ENCODE measurements at regions not wholly inside any gene's neighbourhood (a gene's known extent, or its start where the extent isn't known, plus 50 kb on each side); places are given as distances from the start of the nearest gene placed in this dataset.
"Not testable (repeated sequence)": the region's sequence is repeated elsewhere in the genome, so short reads cannot be mapped to it uniquely, and the experiment has no call there.

DNA sequence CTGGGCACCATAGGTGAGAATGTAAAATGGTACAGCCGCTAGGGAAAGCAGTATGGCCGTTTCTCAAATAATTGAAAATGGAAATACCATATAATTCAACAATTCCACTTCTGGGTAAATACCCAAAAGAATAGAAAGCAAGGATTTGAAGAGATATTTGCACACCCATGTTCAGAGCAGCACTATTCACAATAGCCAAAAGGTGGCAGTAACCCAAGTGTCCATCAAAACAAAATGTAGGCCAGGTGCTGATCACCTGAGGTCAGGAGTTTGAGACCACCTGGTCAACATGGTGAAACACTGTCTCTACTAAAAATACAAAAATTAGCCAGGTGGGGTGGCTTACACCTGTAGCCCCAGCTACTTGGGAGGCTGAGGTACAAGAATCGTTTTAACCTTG, 62.1 kb downstream of the OLIG1 start:
- H3K4me1 ChIP-seq (ENCODE audit: control insufficient read depth in 1 of 2, insufficient read depth in 2 of 2, low read length in 2 of 2), result peaks cover 0 to 3% of the 10 kb centered on the region in 2 donors
- H3K27me3 ChIP-seq (ENCODE audit: control insufficient read depth in 1 of 2, insufficient read depth in 2 of 2, low read length in 2 of 2), result peaks cover 27% of the 10 kb centered on the region in 2 donors
- no peak overlapping the region for H3K9ac ChIP-seq (ENCODE audit: low read depth in 1 of 2, low read length in 2 of 2)
- H3K27ac ChIP-seq (ENCODE audit: low read depth, low read length), result no peak overlapping the region
- H3K36me3 ChIP-seq (ENCODE audit: control insufficient read depth in 1 of 2, insufficient read depth in 2 of 2, low read length in 2 of 2), result no peaks in the 10 kb centered on the region
- H3K4me3 ChIP-seq (ENCODE audit: low read depth in 1 of 2, low read length in 2 of 2), result no peak overlapping the region
- no peaks in the 10 kb centered on the region for H3K9me3 ChIP-seq (ENCODE audit: control insufficient read depth in 1 of 2, low read length in 2 of 2)

DNA sequence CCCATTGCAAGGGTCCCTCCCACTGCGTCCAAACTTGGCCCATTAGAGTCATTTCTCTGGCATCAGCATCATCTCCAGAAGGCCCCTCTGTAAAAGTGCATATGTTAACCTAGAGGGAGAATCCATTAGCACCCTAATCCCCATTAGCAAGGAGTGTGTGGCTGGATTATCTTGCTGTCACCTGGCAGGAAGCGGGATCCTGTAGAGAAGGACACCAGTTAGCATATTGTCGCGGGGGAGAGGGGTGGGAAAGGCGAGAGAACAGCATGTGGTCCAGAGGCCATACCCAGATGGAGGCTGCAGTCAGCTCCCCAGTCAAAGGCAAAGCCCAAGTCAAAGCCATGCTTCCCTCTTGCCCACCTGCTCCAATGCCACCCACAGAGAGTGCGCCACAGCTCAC, 64.0 kb downstream of the OLIG1 start:
- Histone ChIP-seq H3K4me1 (ENCODE audit: control insufficient read depth in 1 of 2, insufficient read depth in 2 of 2, low read length in 2 of 2) (no peaks in the 10 kb centered on the region), H3K27ac (ENCODE audit: low read depth, low read length) (no peak overlapping the region), H3K9me3 (ENCODE audit: control insufficient read depth in 1 of 2, low read length in 2 of 2) (no peaks in the 10 kb centered on the region), H3K36me3 (ENCODE audit: control insufficient read depth in 1 of 2, insufficient read depth in 2 of 2, low read length in 2 of 2) (no peaks in the 10 kb centered on the region), H3K9ac (ENCODE audit: low read depth in 1 of 2, low read length in 2 of 2) (no peak overlapping the region), H3K27me3 (ENCODE audit: control insufficient read depth in 1 of 2, insufficient read depth in 2 of 2, low read length in 2 of 2) (peaks cover 11 to 15% of the 10 kb centered on the region in 2 donors), H3K4me3 (ENCODE audit: low read depth in 1 of 2, low read length in 2 of 2) (no peak overlapping the region)

DNA sequence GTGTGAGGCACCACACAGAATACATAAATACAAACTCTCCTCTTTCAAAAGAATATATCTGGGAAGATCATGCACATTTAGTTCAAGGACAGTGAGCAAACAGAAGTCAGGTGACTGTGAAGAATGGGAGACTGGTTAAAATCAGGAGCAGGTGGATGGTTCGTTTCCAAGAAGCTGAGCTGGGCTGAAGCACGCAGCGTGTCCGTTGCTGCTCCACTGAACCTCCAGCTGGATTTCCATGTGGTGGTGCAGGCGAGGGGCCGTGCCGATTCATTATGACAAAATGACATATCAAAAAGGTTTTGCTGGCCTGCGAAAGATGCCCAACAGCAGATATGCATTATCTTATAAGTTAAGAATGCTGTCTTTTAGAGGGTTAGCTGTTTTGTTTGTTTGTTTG, 66.0 kb downstream of the OLIG1 start:
- H3K9ac ChIP-seq (ENCODE audit: low read depth in 1 of 2, low read length in 2 of 2), result no peak overlapping the region
- H3K9me3 ChIP-seq (ENCODE audit: control insufficient read depth in 1 of 2, low read length in 2 of 2), result no peaks in the 10 kb centered on the region
- H3K4me3 ChIP-seq (ENCODE audit: low read depth in 1 of 2, low read length in 2 of 2), result no peak overlapping the region
- H3K27ac ChIP-seq (ENCODE audit: low read depth, low read length), result no peak overlapping the region
- peaks cover 13 to 20% of the 10 kb centered on the region in 2 donors for H3K27me3 ChIP-seq (ENCODE audit: control insufficient read depth in 1 of 2, insufficient read depth in 2 of 2, low read length in 2 of 2)
- no peaks in the 10 kb centered on the region for H3K36me3 ChIP-seq (ENCODE audit: control insufficient read depth in 1 of 2, insufficient read depth in 2 of 2, low read length in 2 of 2)
- no peaks in the 10 kb centered on the region for H3K4me1 ChIP-seq (ENCODE audit: control insufficient read depth in 1 of 2, insufficient read depth in 2 of 2, low read length in 2 of 2)

- H3K27ac ChIP-seq (ENCODE audit: low read depth, low read length), result no peak overlapping the region
- no peak overlapping the region for H3K4me3 ChIP-seq (ENCODE audit: low read depth in 1 of 2, low read length in 2 of 2)
- H3K27me3 ChIP-seq (ENCODE audit: control insufficient read depth in 1 of 2, insufficient read depth in 2 of 2, low read length in 2 of 2), result peaks cover 8 to 15% of the 10 kb centered on the region in 2 donors
These were observed 67.0 kb downstream of the OLIG1 start for GRCh38 chr21:33136847-33137502.

DNA sequence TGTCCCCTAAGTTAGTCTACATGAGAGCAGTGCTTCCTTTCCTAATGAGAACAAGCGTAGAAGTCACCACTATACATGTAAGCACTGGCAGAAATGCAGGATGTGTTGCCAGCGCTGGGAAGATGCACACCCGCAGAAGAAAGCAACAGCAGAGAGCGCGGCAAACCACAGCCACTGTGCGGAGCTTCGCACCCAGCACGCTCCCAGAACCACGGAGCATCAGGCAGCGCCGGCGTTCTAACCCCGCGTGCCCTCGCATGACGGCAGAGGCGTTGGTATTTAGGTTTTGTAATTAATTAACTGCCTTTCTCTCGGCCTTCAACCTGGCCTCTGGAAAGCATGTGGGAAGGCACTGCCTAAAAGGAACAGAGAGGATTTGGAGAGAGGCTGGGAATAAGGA, 69.1 kb downstream of the OLIG1 start:
- Histone ChIP-seq H3K9me3 (ENCODE audit: control insufficient read depth in 1 of 2, low read length in 2 of 2) (no peaks in the 10 kb centered on the region), H3K36me3 (ENCODE audit: control insufficient read depth in 1 of 2, insufficient read depth in 2 of 2, low read length in 2 of 2) (no peaks in the 10 kb centered on the region), H3K27me3 (ENCODE audit: control insufficient read depth in 1 of 2, insufficient read depth in 2 of 2, low read length in 2 of 2) (peaks cover 8 to 20% of the 10 kb centered on the region in 2 donors), H3K4me1 (ENCODE audit: control insufficient read depth in 1 of 2, insufficient read depth in 2 of 2, low read length in 2 of 2) (no peaks in the 10 kb centered on the region), H3K27ac (ENCODE audit: low read depth, low read length) (no peak overlapping the region), H3K4me3 (ENCODE audit: low read depth in 1 of 2, low read length in 2 of 2) (no peak overlapping the region), H3K9ac (ENCODE audit: low read depth in 1 of 2, low read length in 2 of 2) (no peak overlapping the region)

More at GRCh38 chr21:33136847-33137502, 67.0 kb downstream of the OLIG1 start:
- Histone ChIP-seq H3K9ac (ENCODE audit: low read depth in 1 of 2, low read length in 2 of 2) (no peak overlapping the region), H3K4me1 (ENCODE audit: control insufficient read depth in 1 of 2, insufficient read depth in 2 of 2, low read length in 2 of 2) (no peaks in the 10 kb centered on the region), H3K36me3 (ENCODE audit: control insufficient read depth in 1 of 2, insufficient read depth in 2 of 2, low read length in 2 of 2) (no peaks in the 10 kb centered on the region), H3K9me3 (ENCODE audit: control insufficient read depth in 1 of 2, low read length in 2 of 2) (no peaks in the 10 kb centered on the region)

- H3K9me3 ChIP-seq (ENCODE audit: control insufficient read depth in 1 of 2, low read length in 2 of 2), result no peaks in the 10 kb centered on the region
These were observed 70.3 kb downstream of the OLIG1 start for GRCh38 chr21:33140288-33140687.

DNA sequence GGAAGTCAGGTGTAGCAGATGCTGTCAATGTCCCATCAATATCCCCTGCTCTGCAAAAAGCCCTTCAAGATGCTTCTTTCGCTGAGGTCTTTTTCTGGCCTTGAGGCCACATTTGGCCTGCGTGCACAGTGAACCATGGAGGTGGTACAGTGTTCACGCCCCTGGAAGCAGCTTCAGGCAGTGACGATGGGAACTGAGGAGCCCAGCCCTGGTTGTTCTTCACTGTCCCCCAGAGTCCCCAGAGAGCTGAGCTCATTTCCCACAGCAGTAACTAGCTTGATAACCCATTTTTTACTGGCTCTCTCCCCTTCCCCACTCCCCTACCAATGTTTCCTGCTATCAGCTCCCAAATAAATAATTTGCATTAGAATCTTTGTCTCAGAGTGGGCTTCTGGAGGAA, 76.5 kb downstream of the OLIG1 start:
- no peak overlapping the region for H3K9ac ChIP-seq (ENCODE audit: low read depth in 1 of 2, low read length in 2 of 2)
- H3K27ac ChIP-seq (ENCODE audit: low read depth, low read length), result no peak overlapping the region
- no peaks in the 10 kb centered on the region for H3K4me1 ChIP-seq (ENCODE audit: control insufficient read depth in 1 of 2, insufficient read depth in 2 of 2, low read length in 2 of 2)
- no peaks in the 10 kb centered on the region for H3K9me3 ChIP-seq (ENCODE audit: control insufficient read depth in 1 of 2, low read length in 2 of 2)
- no peaks in the 10 kb centered on the region for H3K36me3 ChIP-seq (ENCODE audit: control insufficient read depth in 1 of 2, insufficient read depth in 2 of 2, low read length in 2 of 2)
- peaks cover 0 to 8% of the 10 kb centered on the region in 2 donors for H3K27me3 ChIP-seq (ENCODE audit: control insufficient read depth in 1 of 2, insufficient read depth in 2 of 2, low read length in 2 of 2)
- H3K4me3 ChIP-seq (ENCODE audit: low read depth in 1 of 2, low read length in 2 of 2), result no peak overlapping the region

More at GRCh38 chr21:33140288-33140687, 70.3 kb downstream of the OLIG1 start:
- no peak overlapping the region for H3K27ac ChIP-seq (ENCODE audit: low read depth, low read length)
- H3K4me3 ChIP-seq (ENCODE audit: low read depth in 1 of 2, low read length in 2 of 2), result no peak overlapping the region
- H3K27me3 ChIP-seq (ENCODE audit: control insufficient read depth in 1 of 2, insufficient read depth in 2 of 2, low read length in 2 of 2), result peaks cover 0 to 17% of the 10 kb centered on the region in 2 donors
- H3K9ac ChIP-seq (ENCODE audit: low read depth in 1 of 2, low read length in 2 of 2), result no peak overlapping the region
- no peaks in the 10 kb centered on the region for H3K4me1 ChIP-seq (ENCODE audit: control insufficient read depth in 1 of 2, insufficient read depth in 2 of 2, low read length in 2 of 2)
- no peaks in the 10 kb centered on the region for H3K36me3 ChIP-seq (ENCODE audit: control insufficient read depth in 1 of 2, insufficient read depth in 2 of 2, low read length in 2 of 2)

GRCh38 chr21:33149181-33149580, 79.2 kb downstream of the OLIG1 start:
- Histone ChIP-seq H3K9ac (ENCODE audit: low read depth in 1 of 2, low read length in 2 of 2) (no peak overlapping the region), H3K27ac (ENCODE audit: low read depth, low read length) (no peak overlapping the region), H3K4me1 (ENCODE audit: control insufficient read depth in 1 of 2, insufficient read depth in 2 of 2, low read length in 2 of 2) (no peaks in the 10 kb centered on the region), H3K36me3 (ENCODE audit: control insufficient read depth in 1 of 2, insufficient read depth in 2 of 2, low read length in 2 of 2) (no peaks in the 10 kb centered on the region), H3K27me3 (ENCODE audit: control insufficient read depth in 1 of 2, insufficient read depth in 2 of 2, low read length in 2 of 2) (peaks cover 0 to 10% of the 10 kb centered on the region in 2 donors), H3K4me3 (ENCODE audit: low read depth in 1 of 2, low read length in 2 of 2) (no peak overlapping the region), H3K9me3 (ENCODE audit: control insufficient read depth in 1 of 2, low read length in 2 of 2) (no peaks in the 10 kb centered on the region)

- not testable (repeated sequence) for H3K9ac ChIP-seq (ENCODE audit: low read depth in 1 of 2, low read length in 2 of 2); H3K36me3 ChIP-seq (ENCODE audit: control insufficient read depth in 1 of 2, insufficient read depth in 2 of 2, low read length in 2 of 2); H3K27ac ChIP-seq (ENCODE audit: low read depth, low read length); H3K9me3 ChIP-seq (ENCODE audit: control insufficient read depth in 1 of 2, low read length in 2 of 2); H3K4me3 ChIP-seq (ENCODE audit: low read depth in 1 of 2, low read length in 2 of 2); H3K4me1 ChIP-seq (ENCODE audit: control insufficient read depth in 1 of 2, insufficient read depth in 2 of 2, low read length in 2 of 2)
- H3K27me3 ChIP-seq (ENCODE audit: control insufficient read depth in 1 of 2, insufficient read depth in 2 of 2, low read length in 2 of 2), result peaks cover 0 to 14% of the 10 kb centered on the region in 2 donors
These were observed 78.8 kb upstream of the IFNAR2 start for GRCh38 chr21:33150968-33151367.

DNA sequence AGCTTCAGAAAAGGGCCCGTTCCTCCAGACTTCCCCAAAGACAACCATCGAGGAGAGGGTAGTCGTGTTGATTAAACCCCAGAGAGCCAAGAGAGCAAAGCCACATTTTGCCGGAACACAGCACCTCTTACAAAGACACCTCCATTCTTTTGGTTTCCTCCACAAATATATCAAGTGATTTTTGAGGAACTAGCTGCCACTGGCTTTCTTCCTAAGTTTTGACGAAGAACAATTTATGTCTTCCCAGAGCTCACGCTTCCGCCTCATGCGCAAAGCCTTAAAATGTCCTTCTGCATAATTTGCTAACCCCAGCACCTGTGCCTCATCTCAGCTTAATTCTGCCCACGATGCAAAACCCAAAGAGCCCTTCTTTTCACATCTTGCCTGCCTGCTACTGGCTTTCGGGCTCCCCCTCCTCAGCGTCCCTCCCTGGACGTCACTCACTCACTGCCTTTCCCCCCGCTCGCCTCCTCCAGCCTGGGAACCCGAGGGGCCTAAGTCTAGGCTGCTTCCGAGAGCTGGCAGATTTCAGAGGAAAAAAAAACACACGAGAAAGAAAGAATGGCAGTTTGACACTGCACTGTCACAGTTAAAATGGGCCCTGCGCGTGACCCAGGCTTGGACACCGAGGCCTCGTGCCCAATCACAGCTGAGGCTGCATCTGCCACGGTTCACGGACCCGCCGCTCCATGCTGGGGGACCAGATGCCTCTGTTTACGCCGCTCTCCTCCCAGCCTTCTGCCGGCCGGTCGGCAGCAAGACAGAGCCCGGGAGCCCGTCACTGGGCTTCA, 77.6 kb upstream of the IFNAR2 start:
- Histone ChIP-seq H3K9me3 (ENCODE audit: control insufficient read depth in 1 of 2, low read length in 2 of 2) (no peaks in the 10 kb centered on the region), H3K9ac (ENCODE audit: low read depth in 1 of 2, low read length in 2 of 2) (no peak overlapping the region), H3K36me3 (ENCODE audit: control insufficient read depth in 1 of 2, insufficient read depth in 2 of 2, low read length in 2 of 2) (no peaks in the 10 kb centered on the region), H3K4me1 (ENCODE audit: control insufficient read depth in 1 of 2, insufficient read depth in 2 of 2, low read length in 2 of 2) (no peaks in the 10 kb centered on the region), H3K27ac (ENCODE audit: low read depth, low read length) (no peak overlapping the region), H3K4me3 (ENCODE audit: low read depth in 1 of 2, low read length in 2 of 2) (no peak overlapping the region), H3K27me3 (ENCODE audit: control insufficient read depth in 1 of 2, insufficient read depth in 2 of 2, low read length in 2 of 2) (peaks cover 0 to 14% of the 10 kb centered on the region in 2 donors)

Data from duodenal mucosa (tissue), 2 donors.